Small intestine (tissue), 7 donors: ENCODE measurements at regions not wholly inside any gene's neighbourhood (a gene's known extent, or its start where the extent isn't known, plus 50 kb on each side); places are given as distances from the start of the nearest gene placed in this dataset.
A peak's percentile ranks its signal among the peaks of the same experiment; 100 is the strongest.

ENCODE experiments used
- DNase-seq, 2 donors: peaks; one replicate each; pipeline versions ENCODE4 v3.0.0 to v3.0.0-alpha.2; 2013
- FAIRE-seq: peaks from 2 replicates; lab custom pipeline; 2012; peaks lifted over from hg19 to GRCh38; lab: Jason Lieb, UNC
- H3K27ac ChIP-seq, 3 donors: one replicate each; pipeline ENCODE4 v1.5.1; 2013; ENCODE audit warnings: low read length in 2 of 3, mild to moderate bottlenecking in 2 of 3, control low read depth in 1 of 3, inconsistent platforms in 1 of 3, low read depth in 1 of 3, moderate library complexity in 1 of 3
- H3K27me3 ChIP-seq, 3 donors: one replicate each; pipeline ENCODE4 v1.6.1; 2013; ENCODE audit warnings: low read length in 3 of 3, inconsistent platforms in 1 of 3; ENCODE audit not compliant: control insufficient read depth in 3 of 3, insufficient read depth in 3 of 3
- H3K36me3 ChIP-seq, 3 donors: one replicate each; pipeline ENCODE4 v1.6.1; 2013; ENCODE audit warnings: low read length in 3 of 3, inconsistent platforms in 1 of 3, low read depth in 1 of 3, mild to moderate bottlenecking in 1 of 3, moderate library complexity in 1 of 3; ENCODE audit not compliant: control insufficient read depth in 3 of 3, insufficient read depth in 2 of 3
- H3K4me1 ChIP-seq, 3 donors: one replicate each; pipeline ENCODE4 v1.6.1; 2013; ENCODE audit warnings: low read length in 2 of 3, inconsistent platforms in 1 of 3, low read depth in 1 of 3, mild to moderate bottlenecking in 1 of 3, moderate library complexity in 1 of 3; ENCODE audit not compliant: control insufficient read depth in 3 of 3, insufficient read depth in 2 of 3
- H3K4me3 ChIP-seq, 3 donors: one replicate each; pipeline ENCODE4 v1.5.1; 2013; ENCODE audit warnings: low read length in 3 of 3, control low read depth in 1 of 3, inconsistent platforms in 1 of 3, low read depth in 1 of 3, mild to moderate bottlenecking in 1 of 3, moderate library complexity in 1 of 3
- H3K9me3 ChIP-seq, 2 donors: one replicate each; pipeline ENCODE4 v1.6.1; 2013; ENCODE audit warnings: low read depth in 1 of 2, low read length in 1 of 2; ENCODE audit not compliant: control insufficient read depth in 2 of 2, insufficient read depth in 1 of 2
- WGBS, 3 donors: extraction: QIAGEN DNeasy Blood & Tissue Kit; methylation state at CpG; one replicate each; pipeline ENCODE4 v1.1.7; 2013; 5-methylcytosine and 5-hydroxymethylcytosine counted together
- donor health status: healthy with polysubstance abuse.
- donor health status: control.
- donor health status: control.
- donor health status: Bipolar disorder and iron deficiency.
- donor health status: healthy.

DNA sequence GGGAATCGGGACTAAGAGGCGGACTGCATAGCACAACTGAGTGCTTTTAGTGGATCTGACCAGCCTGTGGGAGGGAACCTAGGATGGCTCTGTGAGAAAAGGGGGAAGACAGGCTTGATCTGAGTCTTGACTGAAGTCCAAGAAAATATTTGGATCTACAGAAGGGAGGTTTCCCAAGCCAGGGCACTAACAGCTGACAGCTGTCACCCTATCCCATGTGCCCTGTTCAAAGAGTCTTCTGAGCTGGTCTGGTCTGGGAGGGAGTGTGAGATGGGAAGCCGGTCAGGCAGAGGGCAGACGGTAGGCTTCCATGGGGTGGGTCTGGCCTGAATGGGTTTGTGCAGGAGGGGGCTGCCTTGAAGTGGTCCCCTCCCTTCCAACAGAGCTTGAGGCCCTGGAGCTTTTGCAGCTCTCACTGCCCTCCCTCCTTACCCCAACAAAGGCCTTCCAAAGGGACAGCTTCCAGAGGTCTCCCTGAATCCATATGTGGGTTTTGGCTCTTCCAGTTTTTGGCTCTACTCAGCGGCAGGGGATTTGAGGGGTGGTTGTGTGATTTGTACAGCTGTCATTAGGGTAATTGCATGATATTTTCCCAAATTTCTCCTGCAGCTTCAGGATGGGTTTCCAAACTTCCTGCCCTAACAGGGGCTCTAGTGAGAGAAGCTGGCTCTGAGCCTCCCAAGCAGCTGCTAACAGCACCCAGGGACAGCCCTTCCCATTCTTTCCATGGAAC lies 643.7 kb downstream of the BCOR start:
- Histone ChIP-seq H3K9me3 (no peaks in the 10 kb centered on the region), H3K4me3 (no peak overlapping the region), H3K27me3 (no peaks in the 10 kb centered on the region), H3K4me1 (peaks cover 0 to 17% (median 2%) of the 10 kb centered on the region in 3 donors), H3K27ac (no peak overlapping the region), H3K36me3 (no peaks in the 10 kb centered on the region)
- FAIRE-seq (no peak), DNase-seq (no peak)
- WGBS, 3 donors: 75 to 84% (median 81%) methylated on average over 5 of the region's 5 CpGs

DNA sequence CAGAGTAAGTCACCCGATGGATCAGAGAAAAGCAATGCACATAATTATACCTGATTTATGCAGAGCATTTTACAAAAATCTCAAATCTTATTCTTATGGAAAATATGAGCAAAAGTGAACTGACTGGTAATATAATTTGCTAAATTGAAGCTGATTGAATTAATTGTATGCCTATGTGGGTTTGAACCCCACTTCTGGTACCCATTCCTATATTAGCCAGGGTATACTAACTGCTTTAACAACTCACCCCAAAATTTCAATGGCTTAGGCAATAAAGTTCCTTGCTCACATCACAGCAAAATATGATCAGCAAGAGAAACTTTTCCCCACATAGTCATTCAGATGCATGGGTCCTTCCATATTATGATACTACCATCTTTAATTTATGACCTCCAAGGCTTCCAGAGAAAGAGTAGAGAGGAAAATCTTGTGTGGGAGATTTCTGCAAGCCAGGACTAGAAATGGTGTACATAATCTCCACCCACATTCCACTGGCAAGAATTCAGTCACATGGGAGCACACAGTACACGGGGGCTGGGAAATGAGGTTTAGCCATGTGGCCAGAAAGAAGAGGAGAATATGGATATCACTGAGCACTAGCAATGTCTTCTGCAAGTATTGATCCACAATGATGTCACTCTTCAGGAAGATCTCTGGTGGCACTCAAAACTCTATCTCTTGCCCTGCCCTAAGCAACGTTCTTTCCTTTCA lies 640.7 kb downstream of the BCOR start:
- Histone ChIP-seq H3K27ac (no peak overlapping the region), H3K4me3 (no peak overlapping the region), H3K36me3 (no peaks in the 10 kb centered on the region), H3K4me1 (peaks cover 0 to 10% (median 0%) of the 10 kb centered on the region in 3 donors), H3K9me3 (no peaks in the 10 kb centered on the region), H3K27me3 (no peaks in the 10 kb centered on the region)
- DNase-seq: no peak
- no peak for FAIRE-seq
- WGBS, 3 donors: 60 to 72% (median 67%) methylated on average over 3 of the region's 3 CpGs

DNA sequence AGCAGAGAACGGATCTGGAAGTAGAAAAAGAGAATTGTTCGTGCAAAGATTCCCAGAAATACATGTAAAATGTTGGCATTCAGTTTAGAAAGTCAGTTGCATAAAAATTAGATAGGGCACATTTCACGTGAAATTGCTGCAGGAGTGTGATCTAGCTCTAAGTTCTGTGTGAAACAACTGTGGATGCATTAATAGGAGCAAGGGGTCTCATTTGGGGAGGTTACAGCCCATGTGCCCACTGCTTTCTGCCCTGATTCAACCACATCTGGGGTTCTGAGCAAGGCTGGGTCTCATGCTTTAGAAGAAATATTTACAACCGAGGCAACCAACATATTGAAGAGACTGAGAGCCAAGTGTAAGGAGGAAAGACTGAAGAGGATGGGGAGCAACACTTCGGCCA lies 639.0 kb downstream of the BCOR start:
- H3K27me3 ChIP-seq: no peaks in the 10 kb centered on the region
- FAIRE-seq: no peak
- no peak for DNase-seq

DNA sequence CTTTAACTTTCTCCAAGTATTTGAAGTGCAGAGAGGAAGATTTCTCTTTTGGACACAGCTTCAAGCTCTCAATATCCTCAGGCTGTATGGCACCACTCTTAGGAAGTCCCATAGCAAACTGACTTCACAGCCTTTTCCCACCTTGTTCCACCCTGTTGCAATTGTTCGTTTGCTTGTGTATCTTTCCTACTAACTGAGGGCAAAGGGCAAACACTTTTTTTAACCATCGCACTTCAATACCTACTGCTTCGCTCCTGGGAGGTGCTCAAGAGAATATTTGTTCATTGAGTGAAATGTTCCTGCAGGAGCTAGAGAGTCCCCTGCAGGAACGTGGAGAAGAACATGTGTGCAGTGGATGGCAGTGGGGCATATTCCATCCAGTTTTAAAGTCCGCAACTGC lies 638.6 kb downstream of the BCOR start:
- Histone ChIP-seq H3K4me1 (peaks cover 0 to 10% (median 0%) of the 10 kb centered on the region in 3 donors), H3K27ac (no peak overlapping the region), H3K9me3 (no peaks in the 10 kb centered on the region), H3K27me3 (no peaks in the 10 kb centered on the region), H3K4me3 (no peak overlapping the region), H3K36me3 (no peaks in the 10 kb centered on the region)
- DNase-seq (peak; percentile 3 to 41), FAIRE-seq (no peak)
- 31 to 65% (median 42%) methylated on average over 5 of the region's 5 CpGs for WGBS, 3 donors

More for the DNA sequence above, 639.0 kb downstream of the BCOR start:
- Histone ChIP-seq H3K36me3 (no peaks in the 10 kb centered on the region), H3K4me1 (peaks cover 0 to 10% (median 0%) of the 10 kb centered on the region in 3 donors), H3K27ac (no peak overlapping the region), H3K4me3 (no peak overlapping the region), H3K9me3 (no peaks in the 10 kb centered on the region)
- 62 to 87% (median 73%) methylated on average over 5 of the region's 5 CpGs for WGBS, 3 donors

DNA sequence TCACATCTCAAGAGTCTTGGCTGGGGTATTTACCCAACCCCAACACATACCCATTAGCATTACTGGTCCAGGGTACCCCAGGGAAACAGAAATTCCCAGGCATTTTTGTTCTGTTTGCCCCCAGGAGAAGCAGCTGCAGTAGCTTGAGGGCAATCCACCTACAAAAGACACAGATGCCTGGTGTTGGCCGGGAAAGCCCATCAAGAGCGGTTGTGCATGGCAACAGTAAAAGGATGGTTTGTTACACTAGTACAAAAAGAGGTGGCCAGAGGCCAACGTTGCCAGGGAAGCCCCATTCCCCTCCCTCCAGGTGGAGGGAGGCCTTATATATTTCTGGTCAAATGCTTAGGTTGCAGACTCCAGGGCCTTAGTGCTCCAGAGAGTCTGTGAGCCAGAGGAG lies 637.8 kb downstream of the BCOR start:
- Histone ChIP-seq H3K9me3 (no peaks in the 10 kb centered on the region), H3K36me3 (no peaks in the 10 kb centered on the region), H3K27ac (no peak overlapping the region), H3K4me1 (peaks cover 0 to 10% (median 0%) of the 10 kb centered on the region in 3 donors), H3K4me3 (no peak overlapping the region), H3K27me3 (no peaks in the 10 kb centered on the region)
- no peak for DNase-seq
- WGBS, 3 donors: 74 to 83% (median 77%) methylated on average over 3 of the region's 3 CpGs
- FAIRE-seq: no peak

DNA sequence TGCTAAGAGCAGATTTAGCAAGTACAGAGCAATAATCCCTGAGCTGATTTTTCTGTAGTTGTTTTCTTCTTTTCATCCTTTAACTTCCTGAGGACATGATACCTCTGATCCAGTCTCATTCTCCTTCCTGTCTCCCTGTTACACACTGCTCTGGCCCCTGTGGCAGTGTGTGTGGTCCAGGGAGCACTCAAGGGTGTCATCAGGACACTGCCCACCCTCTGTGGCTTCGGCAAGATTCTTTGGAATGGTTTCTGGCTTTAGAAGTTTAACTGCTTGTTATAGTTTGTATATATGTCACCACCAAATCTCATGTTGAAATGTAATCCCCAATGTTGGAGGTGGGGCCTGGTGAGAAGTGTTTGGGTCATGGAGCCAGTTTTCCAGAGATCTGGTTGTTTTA lies 637.3 kb downstream of the BCOR start:
- FAIRE-seq: no peak

DNA sequence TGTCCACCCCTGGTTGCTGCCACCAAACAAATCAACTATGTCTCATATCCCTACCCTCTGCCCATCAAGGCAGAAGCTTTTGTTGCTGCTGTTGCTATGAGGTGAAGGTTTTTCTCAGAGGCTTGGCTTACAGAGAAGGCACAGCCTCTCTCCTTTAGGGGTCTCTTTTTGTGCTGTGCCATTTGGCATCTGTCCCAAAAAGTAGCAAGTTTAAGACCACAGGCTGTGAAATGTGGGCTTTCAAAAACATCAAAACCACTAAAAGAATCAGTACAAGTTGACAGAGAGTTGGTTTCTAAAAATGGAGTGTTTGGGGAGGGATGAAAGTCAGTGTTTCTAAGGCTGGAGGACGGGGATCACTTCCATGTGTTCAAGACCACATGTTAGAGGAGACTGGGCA lies 634.9 kb downstream of the BCOR start:
- Histone ChIP-seq H3K36me3 (no peaks in the 10 kb centered on the region), H3K9me3 (no peaks in the 10 kb centered on the region), H3K27me3 (no peaks in the 10 kb centered on the region), H3K4me1 (peaks cover 0 to 10% (median 0%) of the 10 kb centered on the region in 3 donors), H3K4me3 (no peak overlapping the region), H3K27ac (no peak overlapping the region)
- DNase-seq: no peak
- 30 to 58% (median 47%) methylated on average over 1 of the region's 1 CpG for WGBS, 3 donors
- no peak for FAIRE-seq

More for the DNA sequence above, 637.3 kb downstream of the BCOR start:
- DNase-seq: no peak
- Histone ChIP-seq H3K4me1 (peaks cover 0 to 10% (median 0%) of the 10 kb centered on the region in 3 donors), H3K27me3 (no peaks in the 10 kb centered on the region), H3K36me3 (no peaks in the 10 kb centered on the region), H3K27ac (no peak overlapping the region), H3K9me3 (no peaks in the 10 kb centered on the region), H3K4me3 (no peak overlapping the region)
- WGBS, 3 donors: 3 to 77% (median 67%) methylated on average over 1 of the region's 1 CpG

DNA sequence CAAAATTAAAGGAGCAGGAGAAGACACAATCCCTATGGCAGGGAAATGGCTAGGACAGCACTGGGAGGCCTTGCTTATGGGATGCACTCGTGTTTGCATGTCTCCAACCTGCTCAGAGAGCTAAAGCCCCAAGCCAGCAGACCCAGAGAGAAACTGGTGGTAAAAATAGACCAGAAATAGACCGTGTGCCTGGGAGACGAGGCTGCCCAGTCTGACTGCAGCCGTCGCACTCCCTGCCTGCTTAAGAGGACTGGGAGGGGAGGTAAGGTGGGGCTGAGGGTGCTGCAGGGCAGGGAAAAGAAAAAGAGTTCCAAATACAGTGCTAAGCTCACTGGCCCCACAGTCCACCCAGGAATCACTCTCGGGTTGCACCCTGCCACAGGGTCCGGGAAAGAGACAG lies 633.5 kb downstream of the BCOR start:
- H3K27ac ChIP-seq: no peak overlapping the region
- H3K9me3 ChIP-seq: no peaks in the 10 kb centered on the region
- WGBS, 3 donors: 72 to 78% (median 75%) methylated on average over 7 of the region's 7 CpGs
- no peaks in the 10 kb centered on the region for H3K27me3 ChIP-seq
- DNase-seq (no peak), FAIRE-seq (no peak)
- no peaks in the 10 kb centered on the region for H3K36me3 ChIP-seq
- H3K4me3 ChIP-seq: no peak overlapping the region
- peaks cover 0 to 6% (median 0%) of the 10 kb centered on the region in 3 donors for H3K4me1 ChIP-seq
